ENCODE measurements at regions not wholly inside any gene's neighbourhood (a gene's known extent, or its start where the extent isn't known, plus 50 kb on each side); places are given as distances from the start of the nearest gene placed in this dataset.

- TF ChIP-seq CTCF (IDR thresholded peaks at IDR 0.05), result no peak
- no peak for TF ChIP-seq POLR2A (IDR thresholded peaks at IDR 0.05)
- no peak for TF ChIP-seq POLR2AphosphoS5 (IDR thresholded peaks at IDR 0.05)
Measured at GRCh38 chr2:23323917-23324680, 60.9 kb upstream of the KLHL29 start.
